Activated naive CD8-positive, alpha-beta T cell treated with anti-CD3 and anti-CD28 coated beads, Interleukin-2, amount 50 U/mL, for 16 hours (primary cell): ENCODE measurements at regions not wholly inside any gene's neighbourhood (a gene's known extent, or its start where the extent isn't known, plus 50 kb on each side); places are given as distances from the start of the nearest gene placed in this dataset.

ENCODE experiments used
- DNase-seq: peaks from one replicate; pipeline ENCODE4 v3.0.0-alpha.2; 2020; ENCODE audit warnings: low read depth, low spot score

- DNase-seq: no peak
These were observed 55.5 kb upstream of the NPAS2 start for GRCh38 chr2:100764430-100764829.

GRCh38 chr2:100765481-100765880, 54.5 kb upstream of the NPAS2 start:
- no peak for DNase-seq

GRCh38 chr2:100766256-100766655, 53.7 kb upstream of the NPAS2 start:
- no peak for DNase-seq

GRCh38 chr2:100766806-100767205, 53.1 kb upstream of the NPAS2 start:
- DNase-seq: no peak

- DNase-seq: no peak
These were observed 52.7 kb upstream of the NPAS2 start for GRCh38 chr2:100767224-100767653.

GRCh38 chr2:100767810-100768806, 51.8 kb upstream of the NPAS2 start:
- DNase-seq: no peak
